MM.1S (cell line): ENCODE measurements at regions not wholly inside any gene's neighbourhood (a gene's known extent, or its start where the extent isn't known, plus 50 kb on each side); places are given as distances from the start of the nearest gene placed in this dataset.

ENCODE experiments used
- DNase-seq: peaks from one replicate; pipeline ENCODE4 v3.0.0-alpha.2; 2015
- H2AFZ ChIP-seq: fragments of 300-600 bp; sonication (generic); 2 replicates; pipeline ENCODE4 v1.6.0; 2016; ENCODE audit warnings: antibody characterized with exemption, low read length
- H3F3A ChIP-seq: fragments of 300-600 bp; sonication (generic); 2 replicates; pipeline ENCODE4 v1.6.1; 2016; ENCODE audit warnings: mild to moderate bottlenecking, antibody characterized with exemption, low read length, moderate library complexity, mixed read lengths; ENCODE audit not compliant: insufficient read depth
- H3K27ac ChIP-seq: fragments of 300-600 bp; sonication (generic); 2 replicates; pipeline ENCODE4 v1.5.1; 2016; ENCODE audit warnings: mild to moderate bottlenecking, low read length
- H3K27me3 ChIP-seq: fragments of 300-600 bp; sonication (generic); replicated peaks from 2 replicates; pipeline ENCODE4 v1.6.0; 2016; ENCODE audit warnings: low read length; ENCODE audit not compliant: insufficient read depth
- H3K36me3 ChIP-seq: fragments of 300-600 bp; sonication (generic); replicated peaks from 2 replicates; pipeline ENCODE4 v1.6.1; 2016; ENCODE audit warnings: mild to moderate bottlenecking, low read length, mixed read lengths; ENCODE audit not compliant: insufficient read depth
- H3K4me1 ChIP-seq: fragments of 300-600 bp; sonication (generic); 2 replicates; pipeline ENCODE4 v1.6.1; 2016; ENCODE audit warnings: low read length, mixed read lengths
- H3K4me2 ChIP-seq: fragments of 300-600 bp; sonication (generic); 2 replicates; pipeline ENCODE4 v1.6.0; 2016; ENCODE audit warnings: low read depth, low read length
- H3K4me3 ChIP-seq: fragments of 300-600 bp; sonication (generic); 2 replicates; pipeline ENCODE4 v1.5.1; 2016; ENCODE audit warnings: low read length, mixed read lengths
- H3K79me2 ChIP-seq: fragments of 300-600 bp; sonication (generic); 2 replicates; pipeline ENCODE4 v1.6.1; 2016; ENCODE audit warnings: mixed run types, low read length, mixed read lengths
- H3K9ac ChIP-seq: fragments of 300-600 bp; sonication (generic); 2 replicates; pipeline ENCODE4 v1.6.1; 2016; ENCODE audit warnings: low read length, mixed read lengths
- H3K9me2 ChIP-seq: fragments of 300-600 bp; sonication (generic); replicated peaks from 2 replicates; pipeline ENCODE4 v1.6.1; 2016; ENCODE audit warnings: mild to moderate bottlenecking, low read length, mixed read lengths; ENCODE audit not compliant: insufficient read depth
- H3K9me3 ChIP-seq: fragments of 300-600 bp; sonication (generic); replicated peaks from 2 replicates; pipeline ENCODE4 v1.6.1; 2016; ENCODE audit warnings: mild to moderate bottlenecking, low read length, mixed read lengths; ENCODE audit not compliant: insufficient read depth
- H4K20me1 ChIP-seq: fragments of 300-600 bp; sonication (generic); 2 replicates; pipeline ENCODE4 v1.6.1; 2016; ENCODE audit warnings: mild to moderate bottlenecking, low read length, moderate library complexity, mixed read lengths; ENCODE audit not compliant: insufficient read depth
- EZH2 ChIP-seq: fragments of 300-600 bp; sonication (generic); optimal IDR thresholded peaks from 2 replicates; pipeline ENCODE3; 2017; ENCODE audit warnings: low read depth, mild to moderate bottlenecking, antibody characterized with exemption, low read length, mixed read lengths
- EZH2phosphoT487 ChIP-seq: fragments of 300-600 bp; sonication (generic); IDR thresholded peaks from 2 replicates; pipeline ENCODE4 v1.6.1; 2018; ENCODE audit warnings: antibody characterized with exemption, low read length
- TF ChIP-seq, protein P1 (sequence below): fragments of 300-600 bp; sonication (generic); IDR thresholded peaks from 2 replicates; pipeline ENCODE4 v1.5.1; 2016; ENCODE audit warnings: antibody characterized with exemption, low read length, mixed read lengths

DNA sequence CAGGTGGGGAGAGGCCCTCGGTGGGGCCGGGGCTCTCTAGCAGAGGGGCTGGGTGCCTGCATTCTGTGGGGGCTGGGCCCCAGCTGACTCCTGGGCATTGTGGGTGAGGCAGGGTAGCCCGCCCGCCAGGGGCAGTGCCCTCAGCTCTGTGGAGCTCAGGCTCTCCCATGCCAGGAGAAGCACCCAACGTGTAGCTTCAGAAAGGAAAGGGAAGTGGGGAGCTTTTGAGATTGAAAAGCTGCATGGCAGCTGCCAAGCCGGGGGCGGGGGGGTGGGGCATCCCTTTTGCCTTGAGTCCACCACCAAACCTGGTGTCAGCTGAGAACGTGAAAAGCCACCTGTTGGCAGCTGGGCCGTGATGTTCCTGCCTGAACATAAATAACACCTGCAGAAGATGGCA is 192.1 kb upstream of the CIBAR2 start:
- H2AFZ ChIP-seq = no peak overlapping the region
- peaks cover 73% of the 10 kb centered on the region for H3K27me3 ChIP-seq
- H3K4me1 ChIP-seq = peaks cover 11% of the 10 kb centered on the region; the same call in 1 of the 2 replicates
- H3K79me2 ChIP-seq = no peaks in the 10 kb centered on the region
- H3K36me3 ChIP-seq = no peaks in the 10 kb centered on the region
- H3K9me2 ChIP-seq = no peaks in the 10 kb centered on the region
- no peaks in the 10 kb centered on the region for H3K9me3 ChIP-seq
- peak; percentile 21 for DNase-seq
- TF ChIP-seq EZH2 = no peak
- TF ChIP-seq, protein P1, sequence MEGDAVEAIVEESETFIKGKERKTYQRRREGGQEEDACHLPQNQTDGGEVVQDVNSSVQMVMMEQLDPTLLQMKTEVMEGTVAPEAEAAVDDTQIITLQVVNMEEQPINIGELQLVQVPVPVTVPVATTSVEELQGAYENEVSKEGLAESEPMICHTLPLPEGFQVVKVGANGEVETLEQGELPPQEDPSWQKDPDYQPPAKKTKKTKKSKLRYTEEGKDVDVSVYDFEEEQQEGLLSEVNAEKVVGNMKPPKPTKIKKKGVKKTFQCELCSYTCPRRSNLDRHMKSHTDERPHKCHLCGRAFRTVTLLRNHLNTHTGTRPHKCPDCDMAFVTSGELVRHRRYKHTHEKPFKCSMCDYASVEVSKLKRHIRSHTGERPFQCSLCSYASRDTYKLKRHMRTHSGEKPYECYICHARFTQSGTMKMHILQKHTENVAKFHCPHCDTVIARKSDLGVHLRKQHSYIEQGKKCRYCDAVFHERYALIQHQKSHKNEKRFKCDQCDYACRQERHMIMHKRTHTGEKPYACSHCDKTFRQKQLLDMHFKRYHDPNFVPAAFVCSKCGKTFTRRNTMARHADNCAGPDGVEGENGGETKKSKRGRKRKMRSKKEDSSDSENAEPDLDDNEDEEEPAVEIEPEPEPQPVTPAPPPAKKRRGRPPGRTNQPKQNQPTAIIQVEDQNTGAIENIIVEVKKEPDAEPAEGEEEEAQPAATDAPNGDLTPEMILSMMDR = no peak
- TF ChIP-seq EZH2phosphoT487 = no peak
- H3F3A ChIP-seq = no peaks in the 10 kb centered on the region
- H3K27ac ChIP-seq = no peak overlapping the region
- no peaks in the 10 kb centered on the region for H4K20me1 ChIP-seq
- no peak overlapping the region for H3K9ac ChIP-seq
- H3K4me3 ChIP-seq = no peak overlapping the region
- no peak overlapping the region for H3K4me2 ChIP-seq

DNA sequence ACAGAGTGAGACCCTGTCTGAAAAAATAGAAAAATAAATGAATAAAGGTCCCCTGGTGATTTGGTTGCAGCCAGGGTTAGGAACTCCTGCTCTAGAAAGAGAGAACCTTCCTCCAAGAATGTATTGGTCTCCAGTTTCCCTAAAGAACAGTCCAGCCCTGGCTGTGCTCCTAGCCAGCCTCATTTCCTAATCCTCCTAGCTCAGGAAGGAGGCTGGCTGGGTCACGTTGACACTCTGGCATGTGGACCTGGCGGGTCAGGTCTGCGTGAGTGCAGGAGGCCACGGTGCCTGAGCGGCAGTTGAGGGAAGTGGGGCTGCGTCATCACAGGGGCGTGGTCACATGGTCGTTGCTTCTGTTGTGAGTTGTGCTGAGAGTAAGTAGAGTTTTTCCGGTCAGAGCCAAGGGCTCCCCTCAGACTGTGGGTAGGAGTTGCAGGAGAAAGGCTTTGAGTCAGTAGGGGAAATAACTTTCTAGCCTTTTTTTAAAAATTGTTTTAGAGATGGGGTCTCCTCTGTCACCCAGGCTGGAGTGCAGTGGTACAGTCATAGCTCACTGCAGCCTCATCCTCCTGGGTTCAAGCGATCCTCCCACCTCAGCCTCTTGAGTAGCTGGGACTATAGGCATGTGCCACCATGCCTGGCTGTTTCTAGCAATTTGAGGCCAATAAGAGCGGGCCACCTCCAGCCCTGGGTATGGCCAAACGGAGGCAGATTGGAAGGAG is 194.0 kb upstream of the CIBAR2 start:
- Histone ChIP-seq H3K36me3 (no peaks in the 10 kb centered on the region), H4K20me1 (no peaks in the 10 kb centered on the region), H3K4me1 (peaks cover 11% of the 10 kb centered on the region; the same call in 1 of the 2 replicates), H3K4me2 (no peak overlapping the region), H2AFZ (no peak overlapping the region), H3K4me3 (no peak overlapping the region), H3K9ac (no peak overlapping the region), H3F3A (no peaks in the 10 kb centered on the region), H3K9me2 (no peaks in the 10 kb centered on the region), H3K27ac (no peak overlapping the region), H3K79me2 (no peaks in the 10 kb centered on the region), H3K27me3 (peaks cover 71% of the 10 kb centered on the region), H3K9me3 (no peaks in the 10 kb centered on the region)
- no peak for DNase-seq
- TF ChIP-seq, protein P1 = no peak
- TF ChIP-seq EZH2phosphoT487 (no peak), EZH2 (no peak)

DNA sequence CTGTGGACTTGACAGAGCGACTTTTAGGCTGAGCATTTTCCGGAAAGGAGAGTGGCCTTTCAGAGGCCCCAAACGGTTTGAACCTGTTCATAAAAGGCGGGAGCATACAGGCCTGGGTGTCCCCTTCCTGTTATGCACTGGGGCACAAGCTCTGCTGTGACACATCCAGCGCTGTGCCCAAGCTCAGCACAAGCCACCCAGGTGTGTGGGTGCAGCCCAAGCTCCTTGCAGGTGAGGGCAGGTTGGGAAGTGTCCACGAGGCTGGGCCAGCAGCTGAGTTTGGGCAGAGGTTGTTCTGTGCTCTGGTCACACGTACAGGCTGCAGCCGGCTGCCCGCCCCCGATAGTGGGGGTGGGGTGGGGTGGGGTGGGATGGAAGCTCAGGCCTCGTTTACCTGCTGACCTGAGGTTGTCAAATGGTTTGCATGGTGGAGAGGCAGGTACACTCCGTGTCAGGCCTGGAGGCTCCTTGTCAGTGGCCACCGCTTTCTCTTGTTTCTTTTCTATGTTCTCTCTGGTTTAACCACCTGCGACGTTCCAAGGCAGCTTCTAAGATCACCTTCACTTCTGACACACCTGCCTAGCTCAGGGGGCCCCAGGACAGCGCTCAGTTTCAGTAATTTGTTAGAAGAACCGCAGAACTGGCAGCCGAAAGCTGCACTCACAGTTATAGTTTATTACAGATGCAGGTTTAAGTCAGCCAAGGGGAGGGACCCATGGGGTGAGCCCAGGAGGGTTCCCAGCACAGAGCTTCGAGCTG is 194.7 kb upstream of the CIBAR2 start:
- Histone ChIP-seq H3K36me3 (no peaks in the 10 kb centered on the region), H3K4me2 (peak overlapping the region; percentile 9; the same call in 1 of the 2 replicates), H3K4me1 (peaks cover 11% of the 10 kb centered on the region; the same call in 1 of the 2 replicates), H2AFZ (no peak overlapping the region), H3K4me3 (no peak overlapping the region), H3K9ac (no peak overlapping the region), H3K9me3 (no peaks in the 10 kb centered on the region), H4K20me1 (no peaks in the 10 kb centered on the region), H3K79me2 (no peaks in the 10 kb centered on the region), H3K9me2 (no peaks in the 10 kb centered on the region), H3F3A (no peaks in the 10 kb centered on the region), H3K27ac (no peak overlapping the region), H3K27me3 (peaks cover 64% of the 10 kb centered on the region)
- no peak for TF ChIP-seq EZH2phosphoT487
- TF ChIP-seq, protein P1 = no peak
- no peak for TF ChIP-seq EZH2
- DNase-seq = peak; percentile 55
